Sigmoid colon (tissue), 4 donors: ENCODE measurements at regions not wholly inside any gene's neighbourhood (a gene's known extent, or its start where the extent isn't known, plus 50 kb on each side); places are given as distances from the start of the nearest gene placed in this dataset.

Experiments used
- EP300 ChIP-seq, 4 donors: sonication (generic); formaldehyde crosslinking; IDR thresholded peaks; one replicate each; pipeline ENCODE4 v1.6.1; 2017; ENCODE audit warnings: antibody characterized with exemption in 4 of 4
- POLR2A ChIP-seq, 2 donors: fragments of 450-650 bp; IDR thresholded peaks; one replicate each; pipeline ENCODE4 v1.6.1; 2016; ENCODE audit warnings: antibody characterized with exemption in 2 of 2, mild to moderate bottlenecking in 2 of 2, moderate library complexity in 2 of 2
- POLR2AphosphoS5 ChIP-seq, 4 donors: sonication (generic); formaldehyde crosslinking; IDR thresholded peaks; one replicate each; pipeline ENCODE4 v1.6.1; 2017; ENCODE audit warnings: antibody characterized with exemption in 4 of 4
- TF ChIP-seq, protein P1 (sequence below), 4 experiments: fragments of 450-650 bp in 3 of 4; fragments of 200-600 bp in 1 of 4; IDR thresholded peaks; one replicate each; pipeline ENCODE4 v1.5.1; 2016 to 2019; ENCODE audit warnings: antibody characterized with exemption in 4 of 4, mild to moderate bottlenecking in 3 of 4, moderate library complexity in 2 of 4

GRCh38 chr1:178665579-178665978 lies 59.5 kb upstream of the RALGPS2 start:
- TF ChIP-seq EP300 (IDR thresholded peaks at IDR 0.05) (no peak), POLR2AphosphoS5 (IDR thresholded peaks at IDR 0.05) (no peak), POLR2A (IDR thresholded peaks at IDR 0.05) (no peak)
- TF ChIP-seq, protein P1, sequence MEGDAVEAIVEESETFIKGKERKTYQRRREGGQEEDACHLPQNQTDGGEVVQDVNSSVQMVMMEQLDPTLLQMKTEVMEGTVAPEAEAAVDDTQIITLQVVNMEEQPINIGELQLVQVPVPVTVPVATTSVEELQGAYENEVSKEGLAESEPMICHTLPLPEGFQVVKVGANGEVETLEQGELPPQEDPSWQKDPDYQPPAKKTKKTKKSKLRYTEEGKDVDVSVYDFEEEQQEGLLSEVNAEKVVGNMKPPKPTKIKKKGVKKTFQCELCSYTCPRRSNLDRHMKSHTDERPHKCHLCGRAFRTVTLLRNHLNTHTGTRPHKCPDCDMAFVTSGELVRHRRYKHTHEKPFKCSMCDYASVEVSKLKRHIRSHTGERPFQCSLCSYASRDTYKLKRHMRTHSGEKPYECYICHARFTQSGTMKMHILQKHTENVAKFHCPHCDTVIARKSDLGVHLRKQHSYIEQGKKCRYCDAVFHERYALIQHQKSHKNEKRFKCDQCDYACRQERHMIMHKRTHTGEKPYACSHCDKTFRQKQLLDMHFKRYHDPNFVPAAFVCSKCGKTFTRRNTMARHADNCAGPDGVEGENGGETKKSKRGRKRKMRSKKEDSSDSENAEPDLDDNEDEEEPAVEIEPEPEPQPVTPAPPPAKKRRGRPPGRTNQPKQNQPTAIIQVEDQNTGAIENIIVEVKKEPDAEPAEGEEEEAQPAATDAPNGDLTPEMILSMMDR (IDR thresholded peaks at IDR 0.05): no peak
